NCI-H510A (cell line): ENCODE measurements at regions not wholly inside any gene's neighbourhood (a gene's known extent, or its start where the extent isn't known, plus 50 kb on each side); places are given as distances from the start of the nearest gene placed in this dataset.

Experiments used
- DNase-seq: peaks from one replicate; lab custom pipeline; 2025; lab: John Stamatoyannopoulos, UW

GRCh38 chr17:77887110-77887463 lies 71.4 kb upstream of the TNRC6C start:
- no peak for DNase-seq

GRCh38 chr17:77887464-77888241 lies 70.8 kb upstream of the TNRC6C start:
- DNase-seq: peak; percentile 82

GRCh38 chr17:77888242-77889134 lies 70.0 kb upstream of the TNRC6C start:
- no peak for DNase-seq

- DNase-seq: no peak
Measured at GRCh38 chr17:77889135-77889505, 69.4 kb upstream of the TNRC6C start.

- no peak for DNase-seq
Measured at GRCh38 chr17:77889866-77890760, 68.4 kb upstream of the TNRC6C start.

- no peak for DNase-seq
Measured at GRCh38 chr17:77890771-77891170, 67.7 kb upstream of the TNRC6C start.

GRCh38 chr17:77891602-77892001 lies 66.9 kb upstream of the TNRC6C start:
- DNase-seq: no peak

- DNase-seq: no peak
Measured at GRCh38 chr17:77892031-77892430, 66.5 kb upstream of the TNRC6C start.

DNA sequence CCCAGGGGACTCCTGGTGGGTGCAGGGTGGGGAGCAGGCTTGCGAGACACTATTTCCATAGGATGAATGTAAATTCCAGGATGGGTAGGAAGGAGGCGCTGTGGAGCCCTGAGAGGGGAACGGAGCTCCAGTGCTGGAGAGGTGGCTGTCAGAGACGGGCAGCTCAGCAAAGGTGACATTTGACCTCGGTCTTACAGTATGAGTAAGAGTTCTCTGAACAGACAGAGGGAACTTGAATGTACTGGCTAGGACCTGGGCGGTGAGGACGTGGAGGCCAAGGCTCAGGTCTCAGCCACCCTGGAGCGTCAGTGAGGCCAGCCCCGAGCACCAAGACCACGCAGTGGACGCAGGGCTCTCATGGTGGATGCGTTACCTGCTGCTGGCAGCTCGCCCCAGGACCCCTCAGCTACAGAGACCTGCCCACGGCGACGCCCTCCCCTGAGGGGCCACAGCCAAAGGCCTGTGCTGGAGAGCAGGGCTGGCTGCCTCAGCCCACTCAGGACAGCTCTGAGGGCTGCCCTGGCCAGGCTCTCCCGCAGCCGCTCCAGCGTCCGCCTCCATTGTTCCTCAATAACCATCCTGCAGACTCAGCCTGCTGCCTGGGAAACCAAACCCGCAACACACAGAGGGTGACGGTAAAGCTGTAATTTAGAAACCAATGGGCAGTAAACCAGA lies 65.9 kb upstream of the TNRC6C start:
- no peak for DNase-seq

- DNase-seq: no peak
Measured at GRCh38 chr17:77893144-77894044, 65.1 kb upstream of the TNRC6C start.

- no peak for DNase-seq
Measured at GRCh38 chr17:77894126-77894956, 64.2 kb upstream of the TNRC6C start.

DNA sequence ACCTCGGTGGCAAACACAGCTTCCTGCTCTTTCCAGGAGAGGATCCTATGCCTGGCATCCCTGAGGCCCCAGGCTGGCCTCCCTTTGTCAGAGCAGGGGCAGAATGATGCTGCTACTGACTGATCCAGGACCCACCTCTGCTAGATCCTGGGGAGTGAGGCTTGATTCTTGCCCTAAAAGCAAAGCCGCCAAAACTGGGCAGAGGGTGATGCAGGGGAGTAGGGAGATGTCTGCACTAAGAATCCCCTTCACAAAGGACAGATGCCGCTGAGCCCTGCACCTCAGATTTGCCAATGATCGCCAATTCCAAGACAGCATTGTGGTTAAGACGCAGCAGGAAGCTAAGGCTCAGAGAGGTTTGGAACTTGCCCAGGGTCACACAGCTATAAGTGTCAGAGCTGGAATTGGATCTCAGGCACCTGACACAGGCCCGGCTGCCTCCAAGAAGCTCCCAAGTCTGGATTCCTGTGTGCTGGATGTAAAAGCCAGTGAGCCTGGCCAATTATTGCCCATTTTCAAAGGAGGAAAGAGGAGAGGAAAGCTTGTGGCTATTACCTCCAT lies 60.7 kb upstream of the TNRC6C start:
- DNase-seq: no peak

- no peak for DNase-seq
Measured at GRCh38 chr17:77898521-77899434, 59.7 kb upstream of the TNRC6C start.

DNA sequence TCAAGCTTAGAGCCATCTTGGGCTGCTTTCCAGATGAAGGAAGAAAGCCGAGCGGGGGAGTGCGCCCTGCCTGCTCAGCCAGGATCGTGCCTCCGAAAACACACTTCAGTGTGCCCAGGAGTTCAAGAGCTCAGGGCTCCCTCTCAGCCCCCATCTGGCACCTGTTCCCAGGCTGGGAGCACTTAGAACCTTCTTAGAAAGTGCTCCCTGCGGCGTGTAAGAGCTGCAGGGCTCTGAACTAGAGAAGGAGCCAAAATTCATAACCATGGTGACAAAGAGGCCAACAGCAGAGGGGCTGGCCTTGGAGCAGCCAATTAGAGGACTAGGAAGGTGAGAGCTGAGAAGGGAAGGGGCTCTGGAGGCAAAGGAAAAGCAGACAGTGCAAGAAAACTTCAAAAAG lies 59.0 kb upstream of the TNRC6C start:
- DNase-seq: no peak

DNA sequence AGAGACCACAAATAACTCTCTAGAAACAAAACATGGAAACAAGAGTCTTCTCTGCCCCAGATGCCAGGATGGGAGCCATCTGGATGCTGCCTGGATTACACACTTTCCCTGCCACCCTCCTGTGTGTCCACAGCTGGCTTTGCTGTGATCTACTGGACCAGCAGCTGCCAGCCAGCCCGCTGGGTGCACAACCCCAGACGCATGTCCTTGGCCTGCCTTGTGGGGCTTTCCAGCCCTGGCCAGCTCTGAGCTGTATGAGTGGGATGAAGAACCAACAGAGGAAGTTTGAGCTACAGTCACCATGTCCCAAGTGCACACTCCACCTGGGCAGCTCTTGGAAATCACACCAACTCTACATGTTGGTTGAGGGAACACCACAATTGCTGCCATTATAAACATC lies 57.0 kb upstream of the TNRC6C start:
- no peak for DNase-seq

DNA sequence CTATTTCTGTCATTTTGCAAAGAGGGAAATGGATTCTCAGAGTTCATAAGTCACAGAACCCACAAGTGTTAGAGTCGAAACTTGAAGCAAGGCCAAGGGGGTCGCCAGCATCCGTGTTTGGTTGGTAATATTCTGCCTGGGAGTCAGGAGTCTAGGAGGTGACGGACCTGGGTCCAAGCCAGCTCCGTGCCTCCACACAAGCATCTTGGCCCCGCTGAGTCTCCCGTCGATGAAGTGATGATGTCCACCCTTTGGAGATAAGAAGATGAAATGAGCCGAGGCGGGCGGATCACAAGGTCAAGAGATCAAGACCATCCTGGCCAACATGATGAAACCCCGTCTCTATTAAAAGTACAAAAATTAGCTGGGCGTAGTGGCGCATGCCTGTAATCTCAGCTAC lies 53.2 kb upstream of the TNRC6C start:
- no peak for DNase-seq

GRCh38 chr17:77905766-77906165 lies 52.7 kb upstream of the TNRC6C start:
- no peak for DNase-seq

- no peak for DNase-seq
Measured at GRCh38 chr17:77906377-77906871, 52.1 kb upstream of the TNRC6C start.
